Fibroblast of skin of abdomen (primary cell): ENCODE measurements at regions not wholly inside any gene's neighbourhood (a gene's known extent, or its start where the extent isn't known, plus 50 kb on each side); places are given as distances from the start of the nearest gene placed in this dataset.
A peak's percentile ranks its signal among the peaks of the same experiment; 100 is the strongest.

Experiments
- DNase-seq: peaks from one replicate; pipeline ENCODE4 v3.0.0-alpha.2; 2013

DNA sequence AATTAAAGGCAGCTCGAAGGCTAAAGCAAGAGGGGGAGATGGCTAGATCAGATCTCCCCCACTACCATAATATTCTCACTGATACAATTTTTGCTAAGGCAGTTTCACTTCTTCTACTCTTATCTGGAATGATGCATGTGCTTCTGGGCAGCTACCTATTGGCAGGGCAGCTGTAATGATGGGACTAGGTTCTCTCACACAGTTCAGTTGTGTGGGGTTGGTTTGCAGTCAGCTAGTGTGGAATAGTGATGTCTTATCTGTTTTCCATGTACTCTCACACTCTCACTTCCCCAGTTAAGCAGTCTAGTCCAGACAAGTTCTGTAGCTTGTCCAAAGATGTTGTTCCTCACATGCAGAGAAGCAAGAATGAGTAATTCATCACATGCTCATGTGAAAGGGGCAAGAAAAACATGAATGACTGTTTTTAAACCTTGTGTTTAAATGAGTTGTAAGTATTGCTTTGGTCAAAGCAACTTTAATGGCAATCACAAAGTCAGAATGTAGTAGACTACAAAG is 836.1 kb downstream of the CBLN2 start:
- DNase-seq, result no peak

DNA sequence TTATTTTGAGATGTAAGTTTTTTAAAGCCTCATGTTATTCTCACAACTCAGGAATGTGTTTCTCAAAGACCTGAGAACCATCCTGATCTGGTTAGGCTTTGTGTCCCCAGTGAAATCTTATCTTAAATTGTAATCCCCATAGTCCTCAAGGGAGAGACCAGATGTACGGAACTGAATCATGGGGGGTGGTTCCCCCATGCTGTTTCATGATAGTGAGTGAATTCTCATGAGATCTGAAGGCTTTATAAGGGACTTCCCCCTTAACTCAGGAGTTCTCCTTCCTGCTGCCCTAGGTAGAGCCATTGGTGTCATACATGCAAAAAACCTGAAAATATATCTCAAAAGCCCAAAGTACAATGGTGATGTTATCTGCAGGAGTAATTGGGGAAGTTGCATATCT is 836.7 kb downstream of the CBLN2 start:
- no peak for DNase-seq

DNA sequence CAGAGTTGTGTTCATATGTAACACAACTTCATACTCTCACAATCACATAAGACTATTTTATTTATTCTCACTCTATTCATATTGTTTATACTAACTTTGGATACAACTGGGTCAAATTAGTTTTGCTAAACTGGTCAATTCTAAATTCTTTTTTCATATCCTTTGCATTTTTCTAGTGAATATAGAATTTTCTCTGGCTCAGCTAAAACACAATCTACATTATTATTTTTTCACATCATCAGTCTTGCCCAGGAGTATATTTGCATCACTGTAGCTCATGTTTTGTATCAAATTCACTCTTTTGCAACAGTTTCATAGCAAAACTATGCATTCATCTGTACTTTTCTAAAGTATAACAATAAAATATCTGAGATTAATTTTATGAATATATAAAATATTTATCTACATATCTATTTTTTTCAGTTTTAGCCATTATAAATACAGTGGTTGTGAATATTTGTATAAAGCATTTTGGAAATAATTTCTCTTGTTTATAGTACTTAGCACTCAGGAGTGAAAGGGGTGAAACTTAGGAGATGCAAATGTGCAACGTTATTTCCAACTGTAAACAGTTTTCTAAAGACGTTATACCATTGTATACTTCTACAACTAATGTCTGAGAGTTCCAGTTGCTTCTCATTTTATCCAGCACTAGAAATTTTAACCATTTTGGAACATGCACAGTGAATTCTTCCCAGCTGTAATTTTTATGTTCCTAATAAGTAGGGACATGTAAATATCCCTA is 854.6 kb downstream of the CBLN2 start:
- no peak for DNase-seq

DNA sequence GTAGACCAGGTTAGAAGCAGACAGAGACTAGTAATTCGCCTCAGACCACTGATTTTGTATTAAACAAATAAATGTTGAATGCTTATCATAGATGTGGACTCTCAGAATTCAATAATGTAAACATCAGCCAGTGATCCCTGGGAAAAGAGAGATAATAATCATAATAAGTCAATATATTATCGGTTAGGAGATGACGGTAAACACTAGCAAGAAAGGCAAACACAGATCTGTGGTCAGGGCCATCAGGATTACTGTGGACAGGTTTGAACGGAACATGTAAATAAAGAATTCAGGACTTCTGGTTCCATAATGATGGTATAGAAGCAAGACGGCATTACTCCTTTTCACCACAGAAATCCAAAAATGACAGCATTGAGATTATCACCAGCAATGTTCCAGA is 861.6 kb downstream of the CBLN2 start:
- DNase-seq, result no peak

DNA sequence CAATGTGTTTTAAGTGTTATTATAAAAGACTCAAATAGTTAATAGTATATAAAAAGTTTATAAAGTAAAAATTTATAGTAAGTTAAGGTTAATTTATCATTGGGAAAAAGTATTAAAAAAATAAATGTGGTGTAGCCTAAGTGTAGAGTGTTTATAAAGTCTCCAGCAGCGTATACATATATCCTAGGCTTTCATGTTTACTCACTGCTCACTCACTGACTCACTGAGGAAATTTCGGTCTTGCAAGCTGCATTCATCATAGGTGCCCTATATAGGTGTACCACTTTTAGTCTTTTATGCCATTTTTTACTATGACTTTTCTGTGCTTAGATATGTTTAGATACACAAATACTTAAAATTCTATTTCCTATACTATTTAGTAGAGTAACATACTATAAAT is 866.0 kb downstream of the CBLN2 start:
- DNase-seq, result no peak

DNA sequence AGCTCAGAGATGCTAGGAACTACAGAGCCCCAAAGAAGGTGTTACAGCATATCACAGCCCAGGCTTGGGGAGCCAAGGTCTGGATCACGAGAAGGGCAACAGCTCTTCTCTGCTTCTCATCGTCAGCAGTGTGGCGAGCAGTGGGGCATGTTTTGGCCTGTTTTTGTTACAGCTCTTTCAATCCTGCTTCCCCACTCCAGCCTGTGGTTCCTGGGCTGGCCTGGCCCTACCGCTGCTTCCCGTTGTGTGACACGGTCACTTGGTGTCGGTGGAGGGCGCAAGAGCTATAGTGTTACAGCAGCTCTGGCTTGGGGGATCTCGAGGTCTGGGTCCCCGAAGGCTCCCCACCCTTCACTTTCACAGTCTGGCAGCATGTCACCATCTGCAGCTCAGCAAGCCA is 870.2 kb downstream of the CBLN2 start:
- DNase-seq, result no peak

DNA sequence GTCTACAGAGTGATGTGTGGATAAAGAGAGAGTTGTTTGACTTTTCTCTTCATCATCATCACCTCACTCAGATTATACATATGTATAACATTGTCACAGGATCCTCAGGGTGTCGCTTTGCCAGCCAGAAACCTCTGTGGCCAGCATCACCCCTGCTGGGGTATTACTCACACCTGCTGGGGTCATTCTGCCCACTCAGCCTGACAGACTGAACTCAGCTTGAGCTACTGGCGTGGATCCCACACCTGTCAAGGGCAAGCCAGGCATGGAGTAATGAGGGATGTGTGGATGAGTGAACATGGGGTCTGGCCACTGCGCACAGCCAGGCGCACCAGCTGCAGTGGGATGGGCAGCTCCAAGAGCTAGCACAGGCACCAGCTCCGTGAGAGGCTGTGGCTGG is 870.6 kb downstream of the CBLN2 start:
- no peak for DNase-seq

DNA sequence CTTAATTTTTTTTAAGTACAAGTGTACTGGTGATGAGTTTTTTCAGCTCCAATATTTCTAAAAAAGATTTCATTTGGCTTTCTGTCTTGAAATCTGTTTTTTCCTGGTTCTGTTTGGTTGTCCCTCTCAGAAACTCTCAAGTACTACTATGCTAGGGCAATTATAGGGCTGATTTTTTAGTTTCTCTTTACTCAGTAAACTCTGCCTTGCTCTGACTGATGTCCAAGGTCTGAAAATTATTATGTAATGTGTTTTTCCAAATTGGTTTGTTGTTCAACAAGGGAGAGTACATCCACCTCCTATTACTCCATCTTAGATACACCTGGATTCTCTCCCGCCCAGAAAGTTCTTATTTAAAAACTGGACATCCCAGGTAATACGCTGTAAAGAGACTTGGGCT is 877.7 kb downstream of the CBLN2 start:
- DNase-seq, result no peak

DNA sequence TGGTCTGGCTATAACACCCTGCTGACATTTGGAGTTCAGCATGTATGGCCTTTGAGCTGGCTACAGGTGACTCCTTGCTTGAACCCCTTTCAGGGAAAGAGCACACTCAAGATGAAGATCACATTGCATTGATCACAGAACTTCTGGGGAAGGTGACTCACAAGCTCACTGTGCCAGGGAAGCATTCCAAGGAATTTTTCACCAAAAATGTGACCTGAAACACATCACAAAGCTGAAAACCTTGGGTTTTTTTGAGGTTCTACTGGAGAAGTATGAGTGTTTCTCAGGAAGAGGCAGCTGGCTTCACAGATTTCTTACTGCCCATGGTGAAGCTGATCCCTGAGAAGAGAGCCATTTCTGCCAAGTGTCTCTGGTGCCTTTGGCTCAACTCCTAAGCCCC is 879.0 kb downstream of the CBLN2 start:
- peak; percentile 73 for DNase-seq

DNA sequence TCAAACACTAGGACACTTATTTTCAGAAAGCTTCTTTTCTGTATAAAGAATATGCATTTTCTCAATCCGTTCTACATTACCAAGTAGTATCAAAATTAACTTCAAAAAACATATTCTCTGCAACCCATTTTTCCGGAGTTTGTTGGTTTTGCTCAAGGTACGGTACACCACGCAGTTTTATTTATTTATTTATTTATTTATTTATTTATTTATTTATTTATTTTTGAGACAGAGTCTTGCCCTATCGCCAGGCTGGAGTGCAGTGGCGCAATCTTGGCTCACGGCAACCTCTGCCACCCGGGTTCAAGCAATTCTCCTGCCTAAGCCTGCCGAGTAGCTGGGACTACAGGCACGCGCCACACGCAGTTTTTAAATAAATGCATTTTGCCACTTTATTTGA is 900.3 kb downstream of the CBLN2 start:
- DNase-seq, result no peak

DNA sequence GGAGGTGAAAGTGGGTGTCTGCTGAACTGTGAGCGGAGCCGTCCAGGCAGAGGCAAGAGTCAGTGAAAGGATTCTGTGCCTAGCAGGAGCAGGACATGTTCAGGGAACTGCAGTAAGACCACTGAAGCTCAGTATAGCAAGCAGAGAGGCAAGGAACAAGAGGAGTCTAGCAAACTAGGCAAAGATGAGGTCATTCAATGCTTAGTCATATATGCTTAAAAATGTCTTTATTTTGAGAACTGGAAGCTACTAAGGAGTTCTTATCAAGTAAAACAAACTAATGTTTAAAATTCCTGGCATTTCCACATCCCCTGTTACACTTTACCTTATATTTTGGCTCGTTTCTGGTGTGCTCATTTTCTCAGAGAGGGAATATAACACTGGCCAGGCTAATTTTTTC is 913.4 kb downstream of the CBLN2 start:
- DNase-seq, result no peak

DNA sequence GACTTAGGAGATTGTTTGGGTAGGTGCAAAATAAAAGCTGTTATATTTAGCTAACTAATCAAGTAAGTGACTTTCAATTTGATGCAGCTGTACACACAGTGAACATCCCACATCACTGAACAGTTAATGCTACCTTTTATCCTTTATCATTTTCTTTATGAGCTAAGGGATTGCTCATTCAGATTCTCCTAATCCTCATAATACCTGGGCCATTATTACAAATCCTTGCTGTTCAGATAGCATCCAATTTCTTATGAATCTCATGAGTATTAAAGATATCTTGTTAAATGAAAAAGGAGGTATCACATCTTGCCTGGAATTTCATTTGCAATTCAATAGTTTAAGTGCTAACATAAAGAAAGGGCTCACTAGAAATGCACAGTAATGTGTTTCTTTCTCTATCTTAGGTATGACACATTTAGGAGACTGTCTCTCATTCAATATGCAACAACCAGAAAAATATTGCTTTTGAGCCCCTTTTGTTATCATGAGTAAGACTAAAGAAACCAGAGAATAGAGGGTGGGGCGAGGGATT is 918.5 kb downstream of the CBLN2 start:
- no peak for DNase-seq

DNA sequence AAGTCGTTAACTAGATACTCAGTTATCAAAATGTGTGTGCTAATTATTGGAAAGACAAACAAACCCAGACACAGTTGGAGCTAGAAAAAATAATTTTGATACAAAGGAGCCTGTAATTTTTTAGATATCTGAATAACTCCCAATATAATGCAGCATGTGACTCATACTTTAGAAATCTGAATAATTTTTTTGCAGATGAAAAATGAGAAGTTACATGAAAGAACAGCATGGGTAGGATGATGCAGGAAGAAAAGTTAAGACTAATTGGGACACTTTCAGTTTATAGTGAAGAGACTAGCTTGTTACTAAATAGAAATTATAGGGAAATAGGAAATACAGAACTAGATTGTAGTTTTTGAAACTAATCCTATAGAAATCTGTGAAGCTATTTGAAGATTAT is 945.8 kb downstream of the CBLN2 start:
- DNase-seq, result peak; percentile 28

DNA sequence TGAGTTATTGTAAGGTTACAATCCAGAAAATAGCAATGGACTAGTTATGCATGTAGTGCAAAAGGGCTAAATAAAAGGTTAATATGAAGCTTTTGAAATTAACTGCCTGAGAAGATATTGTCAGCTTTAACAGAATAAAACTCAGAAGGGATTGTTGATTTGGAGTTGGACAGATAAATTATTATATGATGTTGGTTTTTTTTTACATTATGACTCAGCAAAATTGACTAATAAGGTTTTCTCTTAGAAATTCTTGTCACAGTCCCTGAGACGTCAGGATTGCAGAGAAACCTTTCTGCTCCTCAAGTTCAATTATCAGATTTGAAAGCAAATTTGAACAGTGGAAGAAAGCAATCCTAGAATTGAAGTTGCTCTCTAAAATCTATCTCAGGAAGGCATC is 946.9 kb downstream of the CBLN2 start:
- no peak for DNase-seq

DNA sequence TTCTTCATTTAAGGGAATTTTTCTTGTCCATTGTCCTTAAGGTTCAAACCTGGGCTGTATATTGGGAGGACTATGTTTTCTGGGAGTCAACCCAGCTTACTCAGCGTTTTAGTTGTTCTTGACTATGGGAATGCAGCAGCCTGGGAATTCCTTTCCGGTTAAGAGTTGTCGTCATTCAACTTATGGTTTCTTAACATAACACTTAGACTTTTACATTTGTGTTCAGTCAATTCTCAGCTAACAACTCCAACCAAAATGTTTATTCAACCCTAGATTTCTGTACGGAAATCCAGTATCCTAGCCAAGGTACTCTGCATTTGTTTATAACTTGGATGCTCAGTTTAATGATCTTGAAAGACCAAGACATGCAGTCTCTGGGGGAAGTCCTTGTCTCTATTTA is 960.9 kb downstream of the CBLN2 start:
- DNase-seq, result no peak

DNA sequence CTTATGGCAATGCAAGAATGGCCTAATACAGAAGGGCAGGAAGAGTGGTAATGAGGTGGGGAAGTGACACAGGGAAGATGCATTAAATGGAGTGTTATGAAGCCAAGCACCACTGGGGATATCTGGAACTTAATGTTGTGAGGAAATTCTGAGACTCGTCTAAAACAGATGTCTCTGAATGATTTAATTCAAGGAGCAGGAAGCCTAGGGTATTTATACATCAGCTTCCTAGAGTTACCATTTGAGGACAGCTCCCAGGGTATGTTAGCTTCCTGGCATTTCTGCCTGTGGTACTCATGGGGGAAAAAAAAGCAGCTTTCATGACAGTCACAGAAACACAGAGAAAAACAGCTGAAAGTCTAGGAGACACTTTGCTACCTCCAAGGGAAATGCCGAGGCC is 989.5 kb downstream of the CBLN2 start:
- no peak for DNase-seq

DNA sequence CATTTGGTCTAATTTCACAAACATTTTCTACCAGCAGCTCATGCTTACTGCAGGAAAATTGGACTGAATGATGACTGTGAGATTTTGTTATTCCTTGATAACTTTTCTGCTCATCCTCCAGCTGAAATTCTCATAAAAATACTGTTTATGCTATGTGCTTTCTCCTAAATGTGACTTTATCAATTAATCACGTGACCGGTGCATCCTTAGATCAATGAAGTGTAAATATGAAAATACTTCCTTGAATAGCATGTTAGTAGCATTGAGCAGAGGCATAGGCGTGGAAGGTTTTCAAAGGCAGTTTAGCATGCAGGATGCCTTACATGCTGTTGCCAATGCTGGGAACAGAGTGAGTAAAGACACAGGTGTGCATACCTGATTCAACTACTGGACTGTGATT is 1002.5 kb downstream of the CBLN2 start:
- no peak for DNase-seq

DNA sequence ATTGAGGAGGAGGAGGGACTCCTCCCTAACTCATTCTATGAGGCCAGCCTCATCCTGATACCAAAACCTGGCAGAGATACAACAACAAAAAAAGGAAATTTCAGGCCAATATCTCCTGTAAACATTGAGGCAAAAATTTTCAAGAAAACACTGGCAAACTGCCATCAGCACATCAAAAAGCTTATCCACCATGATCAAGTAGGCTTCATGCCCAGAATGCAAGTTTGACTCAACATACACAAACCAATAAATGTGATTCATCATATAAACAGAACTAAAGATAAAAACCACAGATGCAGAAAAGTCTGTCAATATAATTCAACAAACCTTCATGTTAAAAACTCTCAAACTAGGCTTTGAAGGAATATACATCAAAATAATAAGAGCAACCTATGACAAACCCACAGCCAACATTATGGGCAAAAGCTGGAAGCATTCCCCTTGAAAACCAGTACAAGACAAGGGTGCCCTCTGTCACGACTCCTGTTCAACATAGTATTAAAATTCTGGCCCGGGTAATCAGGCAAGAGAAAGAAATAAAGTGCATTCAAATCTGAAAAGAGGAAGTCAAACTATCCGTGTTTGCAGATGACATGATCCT is 1014.3 kb downstream of the CBLN2 start:
- DNase-seq, result peak; percentile 32

DNA sequence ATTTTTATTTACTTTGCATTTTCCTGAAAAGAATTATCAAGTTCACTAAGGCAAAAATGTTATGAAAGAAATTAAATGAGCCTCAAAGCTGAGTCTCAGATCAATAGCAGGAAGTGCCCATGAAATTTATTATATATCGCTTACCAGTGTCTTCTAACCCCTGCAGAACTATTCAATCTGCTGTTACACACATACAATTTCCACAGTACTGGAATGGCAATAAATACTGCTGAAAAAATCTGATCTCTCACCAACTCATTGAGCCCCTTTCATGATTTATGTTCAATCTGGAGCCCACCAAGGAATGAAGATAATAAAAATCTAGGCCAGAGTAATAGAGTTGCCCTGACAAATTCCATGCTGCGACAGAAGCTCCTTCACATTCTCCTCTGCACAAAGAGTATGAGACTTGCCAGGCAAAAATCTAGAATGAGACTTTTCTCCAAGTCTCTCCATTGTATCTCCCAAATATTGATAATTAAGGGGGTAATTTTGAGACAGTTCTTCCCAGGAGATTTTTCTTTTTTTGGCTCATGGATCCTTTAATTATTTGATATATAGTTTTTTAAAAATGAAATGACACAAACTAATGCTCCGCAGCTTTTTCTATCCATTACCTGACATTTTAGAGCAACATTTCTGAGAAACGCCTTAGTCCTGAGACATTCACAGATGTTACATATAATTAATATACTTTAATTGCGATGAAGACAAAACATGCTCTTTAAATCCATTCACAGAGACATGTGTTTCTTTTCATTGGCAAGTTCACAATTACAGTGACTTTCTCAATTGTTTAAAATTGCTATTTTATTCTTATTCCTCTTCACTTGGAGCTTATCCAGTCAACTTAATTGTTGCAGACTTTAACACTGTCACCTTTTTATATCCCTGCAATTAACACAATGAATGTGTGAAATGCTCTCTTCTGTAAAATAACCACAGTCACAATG is 1020.4 kb downstream of the CBLN2 start:
- DNase-seq, result no peak

DNA sequence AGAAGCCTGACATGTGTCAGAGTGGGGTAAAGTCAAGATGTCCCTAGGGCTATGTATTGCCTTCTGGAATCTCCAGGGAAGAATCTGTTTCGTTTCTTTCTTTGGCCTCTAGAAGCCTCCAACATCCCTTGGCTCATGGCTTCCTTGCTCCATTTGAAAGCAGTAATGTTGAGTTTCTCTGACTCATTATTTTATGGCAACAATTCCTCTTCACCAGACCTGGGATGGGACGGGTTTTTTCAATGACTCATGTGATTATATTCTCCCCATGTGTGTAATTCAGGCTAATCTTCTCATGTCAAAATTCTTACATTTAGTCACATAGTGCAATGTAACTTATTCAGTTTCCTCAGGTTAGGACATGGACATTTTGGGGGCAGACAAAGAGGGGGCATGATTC is 1038.6 kb downstream of the CBLN2 start:
- no peak for DNase-seq

DNA sequence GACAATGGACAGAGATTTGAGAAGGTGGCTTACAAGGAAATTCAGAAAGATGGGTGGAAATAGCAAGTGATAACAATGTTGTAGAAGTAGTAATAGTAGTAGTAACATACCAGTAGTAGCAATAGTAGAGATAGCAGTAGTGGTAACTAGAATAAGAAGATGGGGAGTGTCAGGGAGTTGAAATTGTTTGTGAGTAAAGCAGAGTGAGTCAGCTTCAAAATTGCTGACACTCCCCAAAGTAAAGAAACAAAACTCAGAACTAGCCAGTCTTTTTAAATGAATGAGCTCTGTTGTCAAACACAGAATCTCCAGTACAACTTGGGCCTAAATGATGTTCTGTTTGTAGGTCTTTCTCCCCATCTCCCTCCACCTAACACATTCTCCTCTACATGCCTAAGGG is 1040.9 kb downstream of the CBLN2 start:
- DNase-seq, result no peak

DNA sequence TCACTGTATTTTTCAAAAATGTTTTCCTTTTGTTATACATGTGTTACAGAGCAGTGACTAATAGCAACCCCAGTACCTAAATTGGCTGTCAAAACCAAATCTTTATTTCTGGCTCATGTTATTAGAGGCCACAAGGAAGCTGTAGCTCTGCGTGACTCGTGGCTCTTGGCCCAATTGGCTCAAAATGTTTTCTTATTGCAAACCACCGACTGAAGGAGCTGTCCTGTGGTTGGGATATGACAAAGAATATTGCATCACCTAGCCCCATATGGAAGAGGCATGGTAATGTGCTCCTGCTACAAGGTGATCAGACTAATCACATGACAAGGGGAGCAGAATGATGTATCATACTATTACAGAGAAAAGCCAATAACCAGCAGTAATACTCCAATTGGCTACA is 1058.5 kb downstream of the CBLN2 start:
- peak; percentile 64 for DNase-seq
